IPS-20b (cell line): ENCODE measurements at regions not wholly inside any gene's neighbourhood (a gene's known extent, or its start where the extent isn't known, plus 50 kb on each side); places are given as distances from the start of the nearest gene placed in this dataset.
"Not testable (repeated sequence)": the region's sequence is repeated elsewhere in the genome, so short reads cannot be mapped to it uniquely, and the experiment has no call there.

ENCODE experiments used
- H3K27ac ChIP-seq: one replicate; pipeline ENCODE4 v1.5.1; 2013; ENCODE audit warnings: low read length
- H3K27me3 ChIP-seq: 2 replicates; pipeline ENCODE4 v1.6.1; 2013; ENCODE audit warnings: mild to moderate bottlenecking, low read length, inconsistent platforms; ENCODE audit not compliant: insufficient read depth
- H3K36me3 ChIP-seq: 2 replicates; pipeline ENCODE4 v1.6.1; 2013; ENCODE audit warnings: low read depth, mild to moderate bottlenecking, inconsistent platforms, low read length, moderate library complexity; ENCODE audit not compliant: insufficient read depth
- H3K4me1 ChIP-seq: 2 replicates; pipeline ENCODE4 v1.6.1; 2013; ENCODE audit warnings: mild to moderate bottlenecking, control low read depth, inconsistent platforms, low read length, moderate library complexity; ENCODE audit not compliant: insufficient read depth
- H3K4me3 ChIP-seq: 2 replicates; pipeline ENCODE4 v1.5.1; 2013; ENCODE audit warnings: mild to moderate bottlenecking, low read length, inconsistent platforms
- H3K9ac ChIP-seq: 2 replicates; pipeline ENCODE4 v1.6.1; 2013; ENCODE audit warnings: low read depth, mild to moderate bottlenecking, inconsistent platforms, low read length, moderate library complexity
- H3K9me3 ChIP-seq: 2 replicates; pipeline ENCODE4 v1.6.1; 2013; ENCODE audit warnings: mild to moderate bottlenecking, low read depth, low read length, inconsistent platforms; ENCODE audit not compliant: insufficient read depth

DNA sequence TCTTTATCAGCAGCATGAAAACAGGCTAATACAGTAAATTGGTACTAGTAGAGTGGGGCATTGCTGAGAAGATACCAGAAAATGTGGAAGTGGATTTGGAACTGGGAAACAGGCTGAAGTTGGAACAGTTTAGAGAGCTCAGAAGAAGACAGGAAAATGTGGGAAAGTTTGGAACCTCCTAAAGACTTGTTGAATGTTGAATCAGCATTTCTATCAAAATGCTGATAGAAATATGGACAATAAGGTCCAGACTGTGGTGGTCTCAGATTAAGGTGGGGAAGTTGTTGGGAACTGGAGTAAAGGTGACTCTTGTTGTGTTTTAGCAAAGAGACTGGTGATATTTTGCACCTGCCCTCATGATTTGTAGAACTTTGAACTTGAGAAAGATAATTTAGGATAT lies 231.2 kb upstream of the KCND2 start:
- H3K27ac ChIP-seq: no peak overlapping the region
- no peaks in the 10 kb centered on the region for H3K27me3 ChIP-seq
- H3K4me3 ChIP-seq: no peak overlapping the region
- peaks cover 5% of the 10 kb centered on the region; the same call in 1 of the 2 replicates for H3K4me1 ChIP-seq
- H3K9me3 ChIP-seq: no peaks in the 10 kb centered on the region
- H3K36me3 ChIP-seq: no peaks in the 10 kb centered on the region
- no peak overlapping the region for H3K9ac ChIP-seq

DNA sequence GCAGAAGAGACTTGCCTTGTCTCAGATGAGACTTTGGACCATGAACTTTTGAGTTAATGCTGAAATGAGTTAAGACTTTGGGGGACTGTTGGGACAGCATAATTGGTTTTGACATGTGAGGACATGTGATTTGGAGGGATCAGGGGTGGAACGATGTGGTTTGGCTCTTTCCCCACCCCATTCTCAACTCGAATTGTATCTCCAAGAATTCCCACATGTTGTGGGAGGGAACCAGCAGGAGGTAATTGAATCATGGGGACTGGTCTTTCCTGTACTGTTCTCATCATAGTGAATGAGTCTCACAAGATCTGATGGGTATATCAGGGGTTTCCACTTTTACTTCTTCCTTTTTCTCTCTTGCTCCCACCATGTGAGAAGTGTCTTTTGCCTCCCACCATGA lies 229.7 kb upstream of the KCND2 start:
- H3K36me3 ChIP-seq: no peaks in the 10 kb centered on the region
- H3K4me3 ChIP-seq: no peak overlapping the region
- no peak overlapping the region for H3K27ac ChIP-seq
- H3K4me1 ChIP-seq: peaks cover 5% of the 10 kb centered on the region; the same call in 1 of the 2 replicates
- no peaks in the 10 kb centered on the region for H3K27me3 ChIP-seq
- H3K9me3 ChIP-seq: no peaks in the 10 kb centered on the region
- no peak overlapping the region for H3K9ac ChIP-seq

DNA sequence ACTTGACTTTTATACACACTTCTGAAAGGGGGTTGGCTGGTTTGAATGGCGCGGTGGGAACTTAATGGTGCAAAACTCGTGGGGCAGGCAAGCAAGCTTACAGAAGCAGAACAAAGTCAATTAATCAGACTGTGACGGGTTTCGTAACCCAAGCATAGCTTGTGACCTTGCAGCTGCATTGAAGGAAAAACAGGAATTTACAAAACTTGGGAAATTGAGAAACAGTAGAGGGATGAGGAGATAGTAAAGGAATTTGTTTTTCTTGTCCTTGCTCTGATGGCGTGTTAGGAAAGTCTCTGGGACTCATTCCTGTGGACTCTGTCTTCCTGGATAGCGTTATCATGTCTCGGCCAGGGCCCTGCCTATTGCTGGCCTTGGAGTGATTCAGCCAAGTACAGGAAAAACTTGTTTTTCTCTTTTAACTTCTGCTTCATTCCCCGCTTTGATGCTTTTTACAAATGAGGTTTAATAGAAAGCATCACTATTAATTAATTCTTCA lies 220.0 kb upstream of the KCND2 start:
- Histone ChIP-seq H3K27ac (no peak overlapping the region), H3K27me3 (no peaks in the 10 kb centered on the region), H3K36me3 (no peaks in the 10 kb centered on the region), H3K9ac (no peak overlapping the region), H3K4me3 (no peak overlapping the region), H3K9me3 (no peaks in the 10 kb centered on the region), H3K4me1 (no peaks in the 10 kb centered on the region)

DNA sequence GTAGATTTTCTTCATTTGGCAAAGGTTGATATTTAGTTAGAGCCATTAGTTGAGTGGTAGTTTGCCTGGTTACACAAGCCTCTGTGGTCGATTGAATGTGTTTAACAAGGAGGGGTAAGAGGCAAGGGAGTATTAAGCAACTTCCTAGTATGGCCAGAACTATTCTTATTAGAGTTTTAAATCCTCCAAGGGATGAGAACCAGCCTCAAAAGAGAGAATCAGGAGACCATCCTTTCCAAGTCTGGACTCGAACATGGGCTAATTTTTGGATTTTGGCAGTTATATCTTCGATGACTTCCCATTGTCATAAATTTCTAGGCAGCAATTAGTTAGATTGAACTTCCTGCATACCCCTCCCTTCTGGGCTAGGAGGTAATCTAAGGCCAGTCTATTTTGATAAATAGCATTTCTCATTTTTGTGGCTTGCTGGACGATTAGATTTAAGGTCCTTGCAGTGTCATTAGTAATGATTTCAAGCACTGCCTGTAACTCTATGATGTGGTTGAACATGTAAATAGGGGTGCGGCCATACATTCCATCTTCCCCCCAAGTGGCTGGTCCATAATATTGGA lies 219.5 kb upstream of the KCND2 start:
- Histone ChIP-seq H3K36me3 (no peaks in the 10 kb centered on the region), H3K4me3 (no peak overlapping the region), H3K27ac (no peak overlapping the region), H3K9ac (no peak overlapping the region), H3K27me3 (no peaks in the 10 kb centered on the region), H3K4me1 (no peaks in the 10 kb centered on the region), H3K9me3 (no peaks in the 10 kb centered on the region)

DNA sequence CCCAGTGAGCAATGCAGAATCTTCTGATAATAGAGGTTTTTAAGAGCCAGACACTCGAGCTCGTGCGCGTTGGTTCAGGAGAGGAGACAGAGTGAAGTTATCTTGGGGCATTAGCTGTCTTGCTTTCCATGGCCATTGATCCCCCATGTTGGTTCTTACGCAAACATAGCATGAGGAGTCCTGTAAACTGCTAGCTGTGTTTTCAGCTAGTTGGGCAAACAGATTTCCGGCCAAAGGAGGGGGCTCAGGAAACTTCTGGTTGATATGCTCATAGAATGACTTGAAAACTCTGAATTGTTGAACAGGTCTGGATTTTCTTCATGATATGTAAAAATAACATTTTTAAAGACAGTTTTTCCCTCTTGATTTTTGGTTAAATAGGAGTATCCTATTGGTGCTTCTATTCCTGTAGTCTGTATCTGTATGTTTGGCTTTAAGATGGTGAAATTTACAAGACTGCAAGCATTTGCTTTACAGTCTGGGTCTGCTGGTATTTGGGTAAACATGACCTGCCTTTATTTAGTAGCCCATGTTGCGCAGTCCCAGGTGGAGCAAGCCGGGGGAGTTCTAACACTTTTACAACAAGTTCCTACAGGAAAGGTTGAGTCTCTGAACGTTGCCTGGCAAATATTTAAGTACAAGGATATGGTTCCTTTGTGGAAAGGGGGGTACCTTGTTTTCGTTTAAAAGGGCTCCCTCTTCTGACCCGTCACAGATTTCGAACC lies 218.4 kb upstream of the KCND2 start:
- Histone ChIP-seq H3K36me3 (no peaks in the 10 kb centered on the region), H3K27me3 (no peaks in the 10 kb centered on the region), H3K9me3 (no peaks in the 10 kb centered on the region), H3K9ac (no peak overlapping the region), H3K4me3 (no peak overlapping the region), H3K4me1 (no peaks in the 10 kb centered on the region), H3K27ac (no peak overlapping the region)

DNA sequence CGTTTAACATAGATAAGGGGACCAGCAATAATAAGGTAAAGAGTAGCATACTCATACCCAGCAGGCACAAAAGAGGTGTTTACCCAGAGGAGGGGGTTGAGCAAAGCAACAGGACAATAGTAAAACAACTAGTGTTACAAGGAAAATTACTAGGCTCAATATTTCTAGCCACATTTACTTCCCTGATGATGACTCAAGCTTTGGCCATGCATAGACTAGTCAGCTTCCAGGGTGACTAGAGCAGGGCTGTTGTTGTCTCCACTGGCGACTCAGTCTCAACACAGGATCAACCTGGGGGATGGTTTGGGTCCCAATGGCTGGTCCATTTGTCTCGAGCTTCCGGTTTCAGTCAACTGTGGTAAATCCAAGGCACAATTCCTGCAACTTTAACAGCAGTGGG lies 217.7 kb upstream of the KCND2 start:
- H3K27ac ChIP-seq: no peak overlapping the region
- no peak overlapping the region for H3K4me3 ChIP-seq
- no peaks in the 10 kb centered on the region for H3K9me3 ChIP-seq
- H3K9ac ChIP-seq: no peak overlapping the region
- H3K4me1 ChIP-seq: no peaks in the 10 kb centered on the region
- H3K36me3 ChIP-seq: no peaks in the 10 kb centered on the region
- H3K27me3 ChIP-seq: no peaks in the 10 kb centered on the region

DNA sequence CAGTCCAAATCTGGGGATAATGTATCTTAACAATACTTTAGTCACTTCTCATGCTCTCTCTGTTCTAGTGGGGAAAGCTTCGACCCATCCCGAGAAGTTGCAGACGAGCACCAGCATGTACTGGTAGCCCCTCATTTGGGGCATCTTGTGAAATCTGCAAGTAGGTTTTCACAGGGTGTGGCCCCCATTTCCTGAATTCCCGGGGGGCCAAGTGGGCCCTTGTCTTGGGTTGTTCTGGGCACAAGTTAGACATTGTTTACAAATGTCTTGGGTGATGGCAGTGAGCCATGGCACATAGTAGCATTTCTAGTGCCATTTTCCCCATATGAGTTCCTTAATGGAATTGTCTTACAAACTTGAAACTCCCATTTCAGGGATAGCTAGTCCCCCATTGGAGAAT lies 216.7 kb upstream of the KCND2 start:
- no peaks in the 10 kb centered on the region for H3K36me3 ChIP-seq
- no peaks in the 10 kb centered on the region for H3K9me3 ChIP-seq
- H3K4me3 ChIP-seq: no peak overlapping the region
- no peaks in the 10 kb centered on the region for H3K27me3 ChIP-seq
- H3K4me1 ChIP-seq: no peaks in the 10 kb centered on the region
- no peak overlapping the region for H3K9ac ChIP-seq
- H3K27ac ChIP-seq: no peak overlapping the region

DNA sequence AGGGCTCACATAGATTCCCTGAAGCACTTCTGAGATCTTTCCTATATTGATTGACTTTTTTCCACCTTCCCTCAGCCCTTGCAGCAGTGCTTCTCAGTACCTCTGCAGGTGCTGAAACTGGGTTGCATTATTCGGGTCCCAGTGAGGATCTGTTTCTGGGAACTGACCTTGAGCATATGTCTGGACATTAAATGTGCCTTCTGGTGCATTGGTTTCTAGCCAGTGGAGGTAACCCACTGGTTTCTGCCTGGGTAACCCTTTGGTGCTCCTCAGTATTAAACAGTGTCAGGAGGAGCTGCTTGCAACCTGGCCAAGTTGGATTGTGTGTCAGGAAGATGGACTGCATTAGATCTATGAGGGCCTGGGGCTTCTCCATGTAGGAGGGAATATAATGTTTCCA lies 213.3 kb upstream of the KCND2 start:
- Histone ChIP-seq H3K9ac (no peak overlapping the region), H3K27ac (no peak overlapping the region), H3K4me3 (no peak overlapping the region), H3K9me3 (no peaks in the 10 kb centered on the region), H3K36me3 (no peaks in the 10 kb centered on the region), H3K4me1 (no peaks in the 10 kb centered on the region), H3K27me3 (no peaks in the 10 kb centered on the region)

DNA sequence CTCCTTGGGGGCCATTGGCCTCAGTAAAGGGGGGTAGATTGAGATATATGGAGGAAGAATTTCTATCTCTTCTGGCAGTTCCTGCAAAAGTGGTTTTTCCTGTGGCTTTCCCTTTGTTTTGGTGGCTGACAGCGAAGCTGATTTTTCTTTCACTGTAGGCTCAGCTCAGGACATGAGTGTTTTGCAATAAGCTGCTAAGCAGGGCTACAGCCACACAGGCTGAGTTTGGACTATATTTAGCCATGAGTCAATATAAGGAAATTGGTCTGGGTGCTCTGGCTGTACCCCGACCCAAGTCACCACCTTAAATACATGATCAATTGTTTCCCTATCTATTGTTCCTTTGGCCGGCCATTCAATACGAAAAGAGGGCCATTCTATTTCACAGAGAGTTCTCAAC lies 212.7 kb upstream of the KCND2 start:
- no peaks in the 10 kb centered on the region for H3K27me3 ChIP-seq
- H3K36me3 ChIP-seq: no peaks in the 10 kb centered on the region
- no peaks in the 10 kb centered on the region for H3K9me3 ChIP-seq
- no peak overlapping the region for H3K27ac ChIP-seq
- no peaks in the 10 kb centered on the region for H3K4me1 ChIP-seq
- no peak overlapping the region for H3K4me3 ChIP-seq
- H3K9ac ChIP-seq: no peak overlapping the region

DNA sequence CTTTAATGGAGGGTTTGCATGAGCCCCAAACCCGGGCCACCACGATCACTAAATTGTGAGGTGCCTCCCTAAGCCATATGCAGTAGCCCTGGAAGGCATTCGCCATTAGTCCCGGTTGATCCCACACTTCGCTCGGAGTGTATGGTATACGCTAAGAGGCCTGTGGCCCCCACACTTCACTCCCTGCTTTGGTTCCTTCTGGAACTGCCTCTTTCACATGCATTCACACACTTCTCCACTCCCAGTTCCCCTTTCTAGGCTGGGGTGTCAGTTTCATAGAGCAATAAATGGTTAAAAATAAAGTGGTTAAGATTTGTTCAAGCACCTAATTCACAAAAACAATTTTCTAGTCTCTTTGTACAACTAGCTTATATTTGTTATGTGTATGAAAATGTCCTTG lies 212.1 kb upstream of the KCND2 start:
- no peak overlapping the region for H3K27ac ChIP-seq
- no peaks in the 10 kb centered on the region for H3K36me3 ChIP-seq
- no peak overlapping the region for H3K9ac ChIP-seq
- no peaks in the 10 kb centered on the region for H3K9me3 ChIP-seq
- no peaks in the 10 kb centered on the region for H3K4me1 ChIP-seq
- no peaks in the 10 kb centered on the region for H3K27me3 ChIP-seq
- no peak overlapping the region for H3K4me3 ChIP-seq

DNA sequence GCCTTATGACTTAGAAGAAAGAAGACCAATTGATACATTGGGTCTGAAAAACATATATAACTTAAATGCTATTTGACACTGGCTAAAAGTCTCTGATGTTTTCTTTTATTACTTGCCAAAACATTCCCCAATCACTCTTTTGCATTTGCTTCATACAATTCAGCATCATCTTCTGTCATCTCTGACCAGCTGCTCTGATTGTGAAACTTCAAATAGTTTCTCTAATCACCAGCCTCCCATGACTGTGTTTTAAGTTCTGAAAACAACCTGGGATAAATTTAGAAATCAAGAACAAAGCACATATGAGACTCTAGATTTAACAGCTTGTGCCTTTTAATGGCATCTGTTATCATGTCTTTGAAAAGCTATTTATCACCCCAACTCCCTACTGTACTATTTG lies 208.4 kb upstream of the KCND2 start:
- Histone ChIP-seq H3K4me3 (no peak overlapping the region), H3K36me3 (no peaks in the 10 kb centered on the region), H3K9me3 (peaks cover 17% of the 10 kb centered on the region), H3K4me1 (no peaks in the 10 kb centered on the region), H3K9ac (no peak overlapping the region), H3K27me3 (no peaks in the 10 kb centered on the region), H3K27ac (no peak overlapping the region)

DNA sequence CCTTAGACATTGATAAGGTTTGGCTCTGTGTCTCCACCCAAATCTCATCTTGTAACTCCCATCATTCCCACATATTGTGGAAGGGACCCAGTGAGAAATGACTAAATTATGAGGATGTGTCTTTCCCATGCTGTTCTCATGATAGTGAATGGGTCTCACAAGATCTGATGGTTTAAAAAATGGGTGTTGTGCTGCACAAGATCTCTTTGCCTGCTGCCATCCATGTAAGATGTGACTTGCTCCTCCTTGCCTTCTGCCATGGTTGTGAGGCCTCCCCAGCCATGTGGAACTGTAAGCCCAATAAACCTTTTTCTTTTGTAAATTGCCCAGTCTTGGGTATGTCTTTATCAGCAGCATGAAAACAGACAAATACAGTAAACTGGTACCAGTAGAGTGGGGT lies 206.1 kb upstream of the KCND2 start:
- H3K27ac ChIP-seq, H3K27me3 ChIP-seq, H3K4me1 ChIP-seq, H3K36me3 ChIP-seq, H3K9ac ChIP-seq, H3K4me3 ChIP-seq: not testable (repeated sequence)
- peaks cover 17% of the 10 kb centered on the region for H3K9me3 ChIP-seq
